HG03342 (cell line): ENCODE measurements at regions not wholly inside any gene's neighbourhood (a gene's known extent, or its start where the extent isn't known, plus 50 kb on each side); places are given as distances from the start of the nearest gene placed in this dataset.
A peak's percentile ranks its signal among the peaks of the same experiment; 100 is the strongest.

ENCODE experiments used
- ATAC-seq: cut with Tn5 transposase; IDR thresholded peaks from one replicate; pipeline ENCODE4 v1.9.1; 2021; ENCODE audit warnings: mild to moderate bottlenecking, moderate library complexity; ENCODE audit not compliant: unreplicated experiment

DNA sequence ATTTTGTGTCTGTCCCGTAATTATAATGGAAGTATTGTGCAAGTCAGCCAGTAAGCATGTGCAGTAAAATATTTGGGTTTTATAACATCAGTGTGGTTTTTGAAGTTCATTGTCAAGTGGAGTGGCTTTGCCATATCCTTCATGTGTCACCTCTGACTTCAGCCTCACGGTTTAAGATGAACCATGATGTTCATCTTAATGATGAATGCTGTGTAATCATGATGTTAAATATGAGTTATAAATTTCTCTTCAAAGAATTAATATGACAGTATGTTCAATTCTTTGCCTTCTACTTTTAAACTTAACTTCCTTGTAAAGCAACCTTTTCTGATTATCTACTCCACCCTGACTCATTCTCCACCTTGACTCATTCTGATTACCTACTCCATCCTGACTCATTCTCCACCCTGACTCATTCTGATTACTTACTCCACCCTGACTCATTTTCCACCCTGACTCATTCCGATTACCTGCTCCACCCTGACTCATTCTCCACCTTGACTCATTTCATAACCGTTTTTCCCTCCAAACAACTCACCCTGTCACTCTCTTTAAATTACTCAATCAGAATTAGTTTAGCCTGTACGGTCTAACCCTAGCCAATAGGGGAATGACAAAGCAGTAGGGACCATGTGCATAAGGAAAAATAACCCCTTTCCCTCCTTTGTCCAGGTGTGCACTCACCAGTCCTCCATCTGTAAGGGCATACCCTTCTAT is 50.3 kb upstream of the ANKRD10 start:
- peak; percentile 97 for ATAC-seq
